ENCODE measurements at regions not wholly inside any gene's neighbourhood (a gene's known extent, or its start where the extent isn't known, plus 50 kb on each side); places are given as distances from the start of the nearest gene placed in this dataset.

- no peaks in the 10 kb centered on the region for H3K36me3 ChIP-seq (ENCODE audit: control insufficient read depth in 4 of 4, insufficient read depth in 4 of 4, low read length in 4 of 4)
- no peaks in the 10 kb centered on the region for H3K27me3 ChIP-seq (ENCODE audit: control insufficient read depth in 3 of 3, insufficient read depth in 3 of 3, low read length in 2 of 3)
- no peak for ATAC-seq (ENCODE audit: insufficient read depth, low FRiP score)
- no peak overlapping the region for H3K9ac ChIP-seq (ENCODE audit: insufficient read depth in 1 of 2, low read length in 2 of 2)
- H3K4me1 ChIP-seq (ENCODE audit: control insufficient read depth in 5 of 5, insufficient read depth in 5 of 5, low read length in 5 of 5) = peaks cover 0 to 3% (median 0%) of the 10 kb centered on the region in 5 donors
- no peak for DNase-seq
- H3K27ac ChIP-seq (ENCODE audit: low read depth in 1 of 2, low read length in 1 of 2) = no peak overlapping the region
- no peak for TF ChIP-seq CTCF (IDR thresholded peaks at IDR 0.05; ENCODE audit: control extremely low read depth, extremely low read depth)
- H3K9me3 ChIP-seq (ENCODE audit: control insufficient read depth in 4 of 4, insufficient read depth in 3 of 4, low read length in 3 of 4) = no peaks in the 10 kb centered on the region
- H3K4me3 ChIP-seq = no peak overlapping the region
- 82 to 89% methylated on average over 10 of the region's 10 CpGs for WGBS, 2 donors
Measured at GRCh38 chr14:46487582-46488350, 163.8 kb downstream of the RPL10L start.

GRCh38 chr14:46482200-46482599 lies 169.4 kb downstream of the RPL10L start:
- H3K9me3 ChIP-seq (ENCODE audit: control insufficient read depth in 4 of 4, insufficient read depth in 3 of 4, low read length in 3 of 4) = no peaks in the 10 kb centered on the region
- H3K27ac ChIP-seq (ENCODE audit: low read depth in 1 of 2, low read length in 1 of 2) = no peak overlapping the region
- no peak for ATAC-seq (ENCODE audit: insufficient read depth, low FRiP score)
- DNase-seq = no peak
- TF ChIP-seq CTCF (IDR thresholded peaks at IDR 0.05; ENCODE audit: control extremely low read depth, extremely low read depth) = no peak
- H3K4me3 ChIP-seq = no peak overlapping the region
- H3K9ac ChIP-seq (ENCODE audit: insufficient read depth in 1 of 2, low read length in 2 of 2) = no peak overlapping the region
- H3K36me3 ChIP-seq (ENCODE audit: control insufficient read depth in 4 of 4, insufficient read depth in 4 of 4, low read length in 4 of 4) = no peaks in the 10 kb centered on the region
- H3K27me3 ChIP-seq (ENCODE audit: control insufficient read depth in 3 of 3, insufficient read depth in 3 of 3, low read length in 2 of 3) = no peaks in the 10 kb centered on the region
- H3K4me1 ChIP-seq (ENCODE audit: control insufficient read depth in 5 of 5, insufficient read depth in 5 of 5, low read length in 5 of 5) = peaks cover 0 to 3% (median 0%) of the 10 kb centered on the region in 5 donors

- H3K36me3 ChIP-seq (ENCODE audit: control insufficient read depth in 4 of 4, insufficient read depth in 4 of 4, low read length in 4 of 4) = no peaks in the 10 kb centered on the region
- DNase-seq = no peak
- no peak for ATAC-seq (ENCODE audit: insufficient read depth, low FRiP score)
- no peak overlapping the region for H3K27ac ChIP-seq (ENCODE audit: low read depth in 1 of 2, low read length in 1 of 2)
- H3K9me3 ChIP-seq (ENCODE audit: control insufficient read depth in 4 of 4, insufficient read depth in 3 of 4, low read length in 3 of 4) = no peaks in the 10 kb centered on the region
- H3K27me3 ChIP-seq (ENCODE audit: control insufficient read depth in 3 of 3, insufficient read depth in 3 of 3, low read length in 2 of 3) = no peaks in the 10 kb centered on the region
- H3K4me1 ChIP-seq (ENCODE audit: control insufficient read depth in 5 of 5, insufficient read depth in 5 of 5, low read length in 5 of 5) = peaks cover 0 to 3% (median 0%) of the 10 kb centered on the region in 5 donors
- no peak overlapping the region for H3K9ac ChIP-seq (ENCODE audit: insufficient read depth in 1 of 2, low read length in 2 of 2)
- WGBS, 2 donors = 23 to 48% methylated on average over 3 of the region's 3 CpGs
- no peak overlapping the region for H3K4me3 ChIP-seq
- TF ChIP-seq CTCF (IDR thresholded peaks at IDR 0.05; ENCODE audit: control extremely low read depth, extremely low read depth) = no peak
Measured at GRCh38 chr14:46480817-46481216, 170.8 kb downstream of the RPL10L start.

GRCh38 chr14:46472261-46472660 lies 179.3 kb downstream of the RPL10L start:
- no peak overlapping the region for H3K9ac ChIP-seq (ENCODE audit: insufficient read depth in 1 of 2, low read length in 2 of 2)
- TF ChIP-seq CTCF (IDR thresholded peaks at IDR 0.05; ENCODE audit: control extremely low read depth, extremely low read depth) = no peak
- WGBS, 2 donors = 81 to 88% methylated on average over 2 of the region's 2 CpGs

More at GRCh38 chr14:46472261-46472660, 179.3 kb downstream of the RPL10L start:
- H3K27ac ChIP-seq (ENCODE audit: low read depth in 1 of 2, low read length in 1 of 2) = no peak overlapping the region
- ATAC-seq (ENCODE audit: insufficient read depth, low FRiP score) = no peak
- DNase-seq = no peak
- H3K36me3 ChIP-seq (ENCODE audit: control insufficient read depth in 4 of 4, insufficient read depth in 4 of 4, low read length in 4 of 4) = no peaks in the 10 kb centered on the region
- no peaks in the 10 kb centered on the region for H3K4me1 ChIP-seq (ENCODE audit: control insufficient read depth in 5 of 5, insufficient read depth in 5 of 5, low read length in 5 of 5)
- H3K27me3 ChIP-seq (ENCODE audit: control insufficient read depth in 3 of 3, insufficient read depth in 3 of 3, low read length in 2 of 3) = no peaks in the 10 kb centered on the region
- H3K9me3 ChIP-seq (ENCODE audit: control insufficient read depth in 4 of 4, insufficient read depth in 3 of 4, low read length in 3 of 4) = no peaks in the 10 kb centered on the region
- H3K4me3 ChIP-seq = no peak overlapping the region

Measured in lung (tissue), 11 donors.